AG09309 (cell line): ENCODE measurements at regions not wholly inside any gene's neighbourhood (a gene's known extent, or its start where the extent isn't known, plus 50 kb on each side); places are given as distances from the start of the nearest gene placed in this dataset.

ENCODE experiments used
- DNase-seq: peaks from one replicate; pipeline ENCODE4 v3.0.0-alpha.2; 2010; ENCODE audit warnings: low read depth
- H3K4me3 ChIP-seq: 2 replicates; pipeline ENCODE4 v1.5.1; 2011; ENCODE audit warnings: mild to moderate bottlenecking, low read depth, low read length, moderate library complexity; ENCODE audit not compliant: control insufficient read depth
- CTCF ChIP-seq: IDR thresholded peaks from 2 replicates; pipeline ENCODE4 v1.5.1; 2011; ENCODE audit warnings: mild to moderate bottlenecking, low read depth, low read length, inconsistent platforms; ENCODE audit not compliant: insufficient read depth, control insufficient read depth; ENCODE audit errors: missing control alignments

DNA sequence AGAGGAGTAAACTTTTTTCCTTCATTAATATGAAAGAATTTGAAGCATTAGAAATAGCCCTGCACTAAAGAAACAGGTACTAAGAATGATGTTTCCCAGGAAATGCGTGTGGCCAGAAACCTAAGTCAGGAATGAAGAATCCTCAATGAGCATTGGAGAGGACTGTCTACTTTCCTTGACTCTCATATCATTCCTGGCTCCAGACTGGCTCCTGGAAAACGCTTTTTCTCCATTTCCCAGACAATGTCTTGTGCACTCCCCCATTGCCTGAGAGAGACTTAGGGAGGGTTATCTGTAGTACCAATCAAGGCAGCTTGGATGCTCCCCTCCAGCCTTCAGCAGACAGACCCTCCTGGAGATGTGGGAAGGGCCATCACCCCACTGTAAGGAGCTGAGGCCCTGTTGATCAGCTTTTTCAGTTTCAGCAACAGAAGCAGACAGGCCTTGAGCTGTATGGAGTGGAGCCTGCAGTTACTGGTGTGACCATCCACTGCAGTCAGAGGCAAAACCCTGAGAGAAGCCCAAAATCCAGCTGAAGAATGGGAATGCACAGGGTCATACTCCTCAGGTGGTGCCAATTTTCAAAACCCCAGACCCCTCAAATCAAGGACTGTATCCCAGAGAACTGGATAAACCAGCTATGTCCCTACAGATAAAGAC is 127.3 kb upstream of the NT5E start:
- no peak for DNase-seq
- no peak overlapping the region for H3K4me3 ChIP-seq
- no peak for TF ChIP-seq CTCF

DNA sequence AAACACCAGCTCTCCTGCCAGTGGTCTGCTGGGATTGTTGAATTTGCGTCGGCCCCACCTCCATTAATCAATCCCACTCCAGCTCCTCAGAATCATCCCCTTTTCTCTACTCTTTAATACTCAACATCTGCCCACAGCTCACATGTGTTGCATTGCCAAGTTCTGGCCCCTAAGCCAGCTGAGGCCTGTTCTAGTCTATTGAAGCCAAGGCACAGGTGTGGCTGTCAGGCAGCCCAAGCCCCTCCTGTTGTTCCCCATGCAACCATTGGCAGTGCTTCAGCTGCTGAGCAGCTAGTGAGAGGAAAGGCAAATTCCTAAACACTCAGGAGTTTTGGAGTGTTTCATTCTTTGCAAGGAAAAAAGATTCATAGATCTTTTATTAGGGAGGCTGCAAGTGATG is 128.0 kb upstream of the NT5E start:
- no peak for DNase-seq
- TF ChIP-seq CTCF: no peak
- H3K4me3 ChIP-seq: no peak overlapping the region

DNA sequence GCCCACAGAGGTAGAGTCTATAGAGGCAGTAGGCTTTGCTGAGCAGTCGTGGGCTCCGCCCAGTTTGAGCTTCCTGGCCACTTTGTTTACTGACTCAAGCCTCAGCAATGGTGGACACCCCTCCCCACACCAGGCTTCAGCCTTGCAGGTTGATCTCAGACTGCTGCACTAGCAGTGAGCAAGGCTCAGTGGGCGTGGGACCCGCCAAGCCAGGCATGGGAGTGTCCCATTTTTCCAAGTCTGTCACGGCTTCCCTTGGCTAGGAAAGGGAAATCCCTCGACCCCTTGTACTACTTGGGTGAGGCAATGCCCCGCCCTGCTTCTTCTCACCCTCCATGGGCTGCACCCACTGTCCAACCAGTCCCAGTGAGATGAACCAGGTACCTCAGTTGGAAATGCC is 135.3 kb upstream of the NT5E start:
- no peak for TF ChIP-seq CTCF
- DNase-seq: no peak

GRCh38 chr6:85300581-85300980 is 149.3 kb upstream of the NT5E start:
- DNase-seq: no peak
- no peak overlapping the region for H3K4me3 ChIP-seq
- TF ChIP-seq CTCF: no peak

More for the DNA sequence above, 135.3 kb upstream of the NT5E start:
- H3K4me3 ChIP-seq: no peak overlapping the region

- no peak for DNase-seq
- H3K4me3 ChIP-seq: no peak overlapping the region
- TF ChIP-seq CTCF: no peak
These were observed 151.3 kb upstream of the NT5E start for GRCh38 chr6:85298553-85298952.

DNA sequence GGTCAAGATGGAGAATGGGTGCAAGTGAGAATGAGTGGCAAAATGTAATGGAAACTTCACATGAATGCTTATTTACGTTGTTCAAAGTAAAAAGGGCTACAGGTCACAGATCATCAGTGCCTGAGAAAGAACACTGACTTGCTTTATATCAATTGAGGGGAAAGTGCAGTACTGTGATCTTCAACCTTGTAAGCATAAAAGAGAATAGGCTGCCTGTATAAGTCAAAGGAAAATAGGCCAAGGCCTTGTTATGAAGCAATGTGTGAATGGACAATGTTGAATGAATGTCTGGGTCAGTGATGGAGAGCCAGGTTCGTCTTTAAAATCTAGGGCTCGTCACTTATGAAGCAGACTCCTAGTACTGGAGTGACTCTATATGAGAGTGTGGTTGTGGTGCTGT is 158.6 kb upstream of the NT5E start:
- TF ChIP-seq CTCF: no peak
- H3K4me3 ChIP-seq: no peak overlapping the region
- no peak for DNase-seq

GRCh38 chr6:85287654-85288053 is 162.2 kb upstream of the NT5E start:
- no peak overlapping the region for H3K4me3 ChIP-seq

More at GRCh38 chr6:85287654-85288053, 162.2 kb upstream of the NT5E start:
- no peak for TF ChIP-seq CTCF
- DNase-seq: no peak
